HG02763 (cell line): ENCODE measurements at regions not wholly inside any gene's neighbourhood (a gene's known extent, or its start where the extent isn't known, plus 50 kb on each side); places are given as distances from the start of the nearest gene placed in this dataset.
"Not testable (repeated sequence)": the region's sequence is repeated elsewhere in the genome, so short reads cannot be mapped to it uniquely, and the experiment has no call there.

ENCODE experiments used
- ATAC-seq: cut with Tn5 transposase; IDR thresholded peaks from one replicate; pipeline ENCODE4 v1.9.1; 2021; ENCODE audit warnings: mild to moderate bottlenecking, moderate library complexity; ENCODE audit not compliant: unreplicated experiment

- peak; percentile 56 for ATAC-seq
These were observed 427.5 kb downstream of the VGLL3 start for GRCh38 chr3:86563400-86563970.

DNA sequence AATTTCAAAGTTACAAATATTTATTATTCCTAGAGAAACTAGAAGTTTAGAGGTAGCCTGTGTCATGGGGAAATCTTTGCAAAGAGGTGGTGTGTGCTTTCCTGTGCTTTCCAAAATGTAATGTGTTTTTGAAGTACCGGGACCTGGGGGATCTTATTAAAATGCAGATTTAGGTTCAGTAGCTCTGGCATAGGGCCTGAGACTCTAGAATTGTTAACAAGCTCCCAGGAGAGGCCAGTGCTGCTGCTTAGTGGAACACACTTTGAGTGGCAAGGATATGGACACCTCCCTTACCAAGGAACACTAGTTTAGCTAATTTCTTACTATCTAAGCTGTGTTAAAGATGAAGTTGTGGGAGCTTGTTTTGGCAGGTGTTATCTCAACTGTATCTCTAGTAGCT lies 428.9 kb downstream of the VGLL3 start:
- ATAC-seq = no peak

GRCh38 chr3:86561215-86561614 lies 429.7 kb downstream of the VGLL3 start:
- no peak for ATAC-seq

- ATAC-seq = no peak
These were observed 436.6 kb downstream of the VGLL3 start for GRCh38 chr3:86554383-86554782.

DNA sequence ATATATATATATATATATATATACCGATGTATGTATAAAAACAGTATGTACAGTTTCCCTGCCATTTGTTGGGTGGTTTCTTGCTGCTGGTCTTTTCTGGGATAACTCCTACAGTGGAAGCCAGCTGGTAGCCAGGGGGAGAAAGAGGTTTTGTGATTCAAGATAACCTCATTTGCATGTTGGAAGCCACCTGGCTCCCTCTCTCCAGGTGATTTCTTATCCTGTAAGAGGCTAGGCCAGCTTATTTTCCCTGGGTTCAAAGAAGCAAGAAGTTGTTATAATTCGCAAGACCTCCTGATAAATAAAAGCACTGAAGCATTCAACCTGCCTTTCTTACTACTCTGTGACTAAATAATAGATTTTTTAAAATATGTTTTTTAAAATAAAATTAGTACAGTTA lies 443.3 kb downstream of the VGLL3 start:
- no peak for ATAC-seq

DNA sequence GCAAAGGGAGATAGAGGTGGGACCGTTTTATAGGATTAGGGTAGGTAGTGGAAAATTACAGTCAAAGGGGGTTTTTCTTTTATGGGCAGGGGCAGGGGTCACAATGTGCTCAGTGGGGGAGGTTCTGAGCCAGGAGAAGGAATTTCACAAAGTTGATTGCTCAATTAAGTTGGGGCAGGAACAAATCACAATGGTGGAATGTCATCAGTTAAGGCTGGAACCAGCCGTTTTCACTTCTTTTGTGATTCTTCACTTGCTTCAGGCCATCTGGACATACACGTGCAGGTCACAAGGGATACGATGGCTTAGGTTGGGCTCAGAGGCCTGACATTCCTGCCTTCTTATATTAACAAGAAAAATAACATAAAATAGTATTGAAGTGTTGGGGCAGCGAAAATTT lies 453.8 kb downstream of the VGLL3 start:
- ATAC-seq = no peak

GRCh38 chr3:86519819-86520218 lies 471.1 kb downstream of the VGLL3 start:
- ATAC-seq = no peak

DNA sequence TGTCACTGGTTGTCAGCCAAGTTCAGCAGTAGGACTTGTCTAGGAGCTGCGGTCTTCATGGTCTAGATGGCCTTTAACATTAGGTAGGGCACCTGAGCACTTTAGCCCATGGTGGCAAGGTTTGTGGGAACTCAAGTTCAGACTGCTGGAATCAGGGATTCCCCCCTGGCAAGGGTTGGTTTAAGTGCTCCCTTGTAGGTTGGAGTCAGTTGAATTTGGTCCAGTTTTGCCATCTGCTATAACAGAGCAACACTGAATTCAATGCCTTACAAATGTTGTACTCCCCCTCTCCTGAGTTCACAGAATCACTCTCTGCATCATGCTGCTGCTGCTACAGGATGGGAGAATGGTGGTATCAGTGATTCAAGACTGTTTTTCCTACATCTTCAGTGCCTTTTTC lies 509.3 kb downstream of the VGLL3 start:
- ATAC-seq = no peak

- ATAC-seq = no peak
These were observed 509.9 kb downstream of the VGLL3 start for GRCh38 chr3:86481031-86481430.

DNA sequence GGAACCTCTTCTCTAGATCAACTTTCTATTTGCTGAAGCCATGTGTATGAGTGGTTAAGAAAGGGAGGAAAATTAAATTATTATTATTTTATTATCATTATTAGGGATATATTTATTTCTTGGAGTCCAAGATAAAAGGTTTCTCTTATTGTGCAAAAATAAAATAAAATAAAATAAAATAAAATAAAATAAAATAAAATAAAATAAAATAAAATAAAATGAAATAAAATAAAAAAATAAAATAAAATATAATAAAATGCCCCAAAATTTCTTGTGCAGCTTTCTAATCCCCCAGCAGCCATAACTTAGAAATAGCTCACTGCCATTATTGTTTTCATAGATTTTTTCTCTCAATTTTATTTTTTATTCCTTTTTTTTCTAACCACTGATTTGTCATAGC lies 526.8 kb downstream of the VGLL3 start:
- no peak for ATAC-seq

DNA sequence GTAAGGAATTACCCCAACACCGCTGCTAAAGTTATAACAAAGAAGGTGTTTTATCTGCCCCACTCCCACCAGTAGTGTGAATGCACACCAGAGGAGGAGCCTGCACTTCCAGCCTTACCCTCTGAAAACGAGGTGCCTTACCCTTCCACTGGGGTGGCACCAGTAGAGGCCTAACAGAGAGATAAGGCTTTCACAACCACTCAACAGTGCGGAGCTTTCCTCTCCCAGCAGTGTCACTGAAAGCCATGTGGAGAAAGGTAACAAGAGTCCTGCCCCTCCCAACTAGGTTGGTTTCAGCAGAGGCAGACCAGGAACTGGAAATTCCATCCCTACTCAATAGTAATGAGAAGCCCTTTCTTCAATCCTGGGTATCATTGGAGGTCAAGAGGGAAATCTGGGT lies 539.2 kb downstream of the VGLL3 start:
- ATAC-seq = no peak

DNA sequence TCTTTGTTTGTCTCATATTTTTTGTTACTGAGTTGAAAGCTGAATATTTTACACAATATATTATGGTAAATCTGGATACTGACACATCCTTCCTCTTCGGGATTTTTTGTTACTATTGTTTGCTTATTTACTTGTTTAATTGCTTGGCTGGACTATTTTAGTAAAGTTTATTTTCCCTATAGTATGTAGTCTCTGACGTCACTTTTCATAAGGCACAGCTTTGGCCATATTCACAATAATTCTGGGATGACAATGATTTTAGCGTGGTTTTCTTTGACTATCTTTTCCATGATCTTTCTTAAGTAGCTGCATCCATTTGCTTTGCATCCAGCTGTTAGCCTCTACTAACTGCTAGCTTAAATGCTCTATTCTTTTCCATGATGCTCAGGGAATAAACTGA lies 552.4 kb downstream of the VGLL3 start:
- no peak for ATAC-seq

GRCh38 chr3:86427343-86427742 lies 563.6 kb downstream of the VGLL3 start:
- ATAC-seq = no peak

GRCh38 chr3:86420990-86421739 lies 569.8 kb downstream of the VGLL3 start:
- ATAC-seq = no peak

GRCh38 chr3:86418861-86419260 lies 572.1 kb downstream of the VGLL3 start:
- ATAC-seq = no peak

DNA sequence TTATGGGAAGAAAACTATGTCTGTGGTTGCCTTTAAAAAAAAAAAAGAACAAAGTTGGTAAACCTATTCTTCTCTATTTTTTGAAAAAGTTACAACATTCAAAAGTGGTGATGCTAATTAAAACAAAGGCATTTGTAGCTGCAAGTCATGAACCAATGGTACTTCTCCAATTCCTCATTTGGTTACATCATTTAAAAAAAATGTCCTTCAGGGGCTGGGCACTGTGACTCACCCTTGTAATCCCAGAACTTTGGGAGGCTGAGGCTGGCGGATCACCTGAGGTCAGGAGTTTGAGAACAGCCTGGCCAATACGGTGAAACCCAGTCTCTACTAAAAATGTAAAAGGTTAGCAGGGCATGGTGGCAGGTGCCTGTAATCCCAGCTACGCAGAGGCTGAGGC lies 574.6 kb downstream of the VGLL3 start:
- no peak for ATAC-seq

- no peak for ATAC-seq
These were observed 577.3 kb downstream of the VGLL3 start for GRCh38 chr3:86413645-86414044.

DNA sequence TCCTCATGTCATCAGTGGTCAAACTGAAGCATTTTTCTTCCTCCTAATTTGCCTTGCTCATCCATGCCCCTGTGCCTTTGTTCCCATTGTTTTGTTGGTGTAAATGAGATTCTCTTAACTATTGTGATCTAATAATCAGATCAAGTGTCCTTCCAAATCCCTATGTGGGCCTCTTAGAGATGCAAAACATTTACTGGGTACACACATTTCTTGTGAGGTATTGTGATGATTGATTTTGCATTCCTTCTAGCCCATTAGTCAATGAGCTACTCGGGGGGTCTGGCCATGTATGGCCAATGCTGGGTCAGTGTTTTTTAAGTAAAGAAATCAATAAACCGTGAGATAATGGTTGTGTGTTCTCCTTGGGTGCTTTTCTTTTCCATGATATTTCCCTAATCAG lies 580.4 kb downstream of the VGLL3 start:
- no peak for ATAC-seq

GRCh38 chr3:86389759-86390158 lies 601.2 kb downstream of the VGLL3 start:
- ATAC-seq = not testable (repeated sequence)

- ATAC-seq = no peak
These were observed 602.1 kb downstream of the VGLL3 start for GRCh38 chr3:86388820-86389219.

DNA sequence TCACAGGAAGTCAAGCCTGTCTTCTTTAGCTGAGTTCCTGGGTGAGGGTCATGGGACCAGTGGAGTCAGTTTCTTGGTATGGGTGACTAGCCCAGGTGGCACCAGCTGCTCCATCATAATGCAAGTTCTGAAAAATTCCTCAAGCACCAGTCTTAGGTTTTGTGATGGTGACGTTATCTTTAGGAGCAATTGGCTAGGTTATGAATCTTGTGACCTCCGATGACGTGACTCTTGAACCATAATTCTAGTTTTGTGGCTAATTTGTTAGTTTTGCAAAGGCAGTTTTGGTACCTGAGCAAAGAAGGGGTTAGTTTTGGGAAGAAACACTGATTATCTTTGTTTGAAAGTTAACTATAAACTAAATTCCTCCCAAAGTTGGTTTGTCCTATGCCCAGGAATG lies 608.4 kb downstream of the VGLL3 start:
- ATAC-seq = no peak

DNA sequence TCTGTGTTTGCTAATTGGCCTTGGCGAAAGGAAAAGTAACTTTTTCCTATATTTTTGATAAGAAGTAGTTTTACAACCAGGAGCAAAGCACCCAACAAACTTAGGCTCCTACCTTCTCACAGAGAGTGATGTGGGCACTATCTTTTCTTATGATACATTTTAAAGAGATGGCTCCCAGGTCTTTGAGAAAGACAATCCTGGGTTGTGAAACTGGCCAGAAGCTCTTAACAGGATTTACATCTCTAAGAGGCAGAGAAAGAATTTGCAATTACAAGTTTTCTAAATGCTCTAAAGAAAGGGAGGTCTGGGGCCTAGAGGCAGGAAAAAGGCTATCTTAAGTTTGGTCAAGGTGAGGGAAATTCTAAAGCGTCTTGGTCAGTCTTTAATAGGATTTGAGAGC lies 609.7 kb downstream of the VGLL3 start:
- no peak for ATAC-seq

DNA sequence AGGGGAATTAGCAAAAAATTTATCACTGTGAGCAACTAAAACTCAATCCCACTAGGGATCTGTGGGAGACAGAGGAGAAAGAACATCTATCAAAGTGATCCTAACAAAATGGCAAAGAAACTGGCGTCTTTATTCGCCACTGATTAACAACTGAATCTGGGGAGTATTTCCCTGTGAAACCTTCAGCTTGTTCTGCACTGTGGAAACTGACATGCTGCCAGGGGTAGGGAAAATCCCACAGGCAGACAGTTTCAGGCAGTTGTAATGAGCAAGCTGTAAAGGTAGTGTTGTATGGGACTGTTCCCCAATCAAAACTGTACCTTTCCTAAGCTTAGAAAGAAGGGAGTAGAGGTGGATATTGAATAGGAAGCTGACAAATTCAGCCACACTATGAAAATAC lies 611.7 kb downstream of the VGLL3 start:
- no peak for ATAC-seq
